Esophagus squamous epithelium (tissue), 4 donors: ENCODE measurements at regions not wholly inside any gene's neighbourhood (a gene's known extent, or its start where the extent isn't known, plus 50 kb on each side); places are given as distances from the start of the nearest gene placed in this dataset.

Experiments
- CTCF ChIP-seq, 6 experiments: fragments of 450-650 bp in 4 of 6; fragments of 200-600 bp in 2 of 6; sonication (generic) in 2 of 6; IDR thresholded peaks; one replicate each; pipeline ENCODE4 v1.5.1; 2016 to 2019; ENCODE audit warnings: antibody characterized with exemption in 6 of 6, mild to moderate bottlenecking in 4 of 6, moderate library complexity in 4 of 6
- POLR2A ChIP-seq, 4 donors: fragments of 450-650 bp; IDR thresholded peaks; one replicate each; pipeline ENCODE4 v1.6.1; 2017; ENCODE audit warnings: antibody characterized with exemption in 4 of 4, mild to moderate bottlenecking in 4 of 4, moderate library complexity in 3 of 4

GRCh38 chr4:189185810-189186432 is 754.8 kb upstream of the FRG1 start:
- TF ChIP-seq CTCF (IDR thresholded peaks at IDR 0.05), result no peak
- no peak for TF ChIP-seq POLR2A (IDR thresholded peaks at IDR 0.05)
